Common myeloid progenitor, CD34-positive (primary cell): ENCODE measurements at regions not wholly inside any gene's neighbourhood (a gene's known extent, or its start where the extent isn't known, plus 50 kb on each side); places are given as distances from the start of the nearest gene placed in this dataset.

Source experiments
- CTCF ChIA-PET: fragments of 350-600 bp; sonication (Branson Sonifier 250); formaldehyde crosslinking; loops from one replicate; lab custom pipeline; 2021; ENCODE audit warnings: antibody characterized with exemption; lab: Charles Lee
- POLR2A ChIA-PET: fragments of 350-600 bp; sonication (Branson Sonifier 250); formaldehyde crosslinking; loops from one replicate; lab custom pipeline; 2021; ENCODE audit warnings: antibody characterized with exemption; lab: Charles Lee
- DNase-seq, 3 donors: peaks; one replicate each; pipeline versions ENCODE4 v3.0.0 to v3.0.0-alpha.2; 2013
- H3K27ac ChIP-seq, 2 experiments: 1 replicate in 1 of 2; 2 replicates in 1 of 2; pipeline ENCODE4 v1.7.0; 2013; ENCODE audit warnings: inconsistent platforms in 2 of 2, low read length in 2 of 2, mild to moderate bottlenecking in 2 of 2, low read depth in 1 of 2, moderate library complexity in 1 of 2; ENCODE audit not compliant: severe bottlenecking in 2 of 2, insufficient read depth in 1 of 2, poor library complexity in 1 of 2
- H3K27me3 ChIP-seq, 5 experiments: replicated peaks in 2 of 5; 1 replicate in 3 of 5; 2 replicates in 2 of 5; pipeline versions ENCODE4 v1.6.1 to v1.7.0; 2013; ENCODE audit warnings: low read length in 4 of 5, mild to moderate bottlenecking in 2 of 5, moderate library complexity in 2 of 5, inconsistent platforms in 1 of 5; ENCODE audit not compliant: insufficient read depth in 5 of 5, control insufficient read depth in 4 of 5
- H3K36me3 ChIP-seq, 4 experiments: 1 replicate in 2 of 4; 2 replicates in 2 of 4; pipeline versions ENCODE4 v1.6.1 to v1.7.0; 2013; ENCODE audit warnings: low read length in 3 of 4, control low read depth in 1 of 4, mild to moderate bottlenecking in 1 of 4; ENCODE audit not compliant: control insufficient read depth in 4 of 4, insufficient read depth in 4 of 4
- H3K4me1 ChIP-seq, 4 experiments: 1 replicate in 3 of 4; 2 replicates in 1 of 4; pipeline versions ENCODE4 v1.6.1 to v1.7.1; 2013; ENCODE audit warnings: low read length in 3 of 4, mild to moderate bottlenecking in 3 of 4, control low read depth in 1 of 4, inconsistent platforms in 1 of 4, moderate library complexity in 1 of 4; ENCODE audit not compliant: control insufficient read depth in 4 of 4, insufficient read depth in 4 of 4; ENCODE audit errors: control extremely low read depth in 1 of 4
- H3K4me3 ChIP-seq, 7 experiments: 1 replicate in 4 of 7; 2 replicates in 3 of 7; pipeline versions ENCODE4 v1.5.1 to v1.7.0; 2013; ENCODE audit warnings: mild to moderate bottlenecking in 7 of 7, low read length in 6 of 7, moderate library complexity in 6 of 7, inconsistent platforms in 2 of 7, low read depth in 2 of 7, control low read depth in 1 of 7; ENCODE audit not compliant: insufficient read depth in 4 of 7, control insufficient read depth in 1 of 7; ENCODE audit errors: extremely low read depth in 1 of 7
- H3K9me3 ChIP-seq, 5 experiments: 1 replicate in 4 of 5; 2 replicates in 1 of 5; pipeline versions ENCODE4 v1.6.1 to v1.7.1; 2013; ENCODE audit warnings: low read length in 4 of 5, mild to moderate bottlenecking in 2 of 5, inconsistent platforms in 1 of 5, low read depth in 1 of 5, moderate library complexity in 1 of 5; ENCODE audit not compliant: control insufficient read depth in 4 of 5, insufficient read depth in 2 of 5; ENCODE audit errors: control extremely low read depth in 1 of 5
- WGBS: methylation state at CpG from one replicate; pipeline ENCODE4 v1.1.5; 2013; ENCODE audit not compliant: insufficient coverage; 5-methylcytosine and 5-hydroxymethylcytosine counted together

GRCh38 chr17:63275318-63275970 lies 170.7 kb downstream of the CYB561 start:
- 100% methylated on average over 1 of the region's 1 CpG for WGBS
- CTCF ChIA-PET, result interaction anchor here (1.0 kb wide), 1 partner anchor 78 kb away, joined by 3 read pairs; no protein-coding TSS in a partner anchor

GRCh38 chr17:63275971-63276745 lies 169.9 kb downstream of the CYB561 start:
- H3K4me1 ChIP-seq, result no peaks in the 10 kb centered on the region
- CTCF ChIA-PET, result no interaction called here
- no peaks in the 10 kb centered on the region for H3K27me3 ChIP-seq
- DNase-seq, result no peak
- H3K27ac ChIP-seq, result no peak overlapping the region
- no peak overlapping the region for H3K4me3 ChIP-seq
- POLR2A ChIA-PET, result no interaction called here
- WGBS, result no CpG with 5 or more reads among the region's 2 CpGs
- H3K9me3 ChIP-seq, result peaks cover 0 to 4% (median 0%) of the 10 kb centered on the region in 5 experiments
- H3K36me3 ChIP-seq, result no peaks in the 10 kb centered on the region

More at GRCh38 chr17:63275318-63275970, 170.7 kb downstream of the CYB561 start:
- peak in 2 of 3 donors; percentile 22 to 39 for DNase-seq
- H3K4me1 ChIP-seq, result no peaks in the 10 kb centered on the region
- no peak overlapping the region for H3K4me3 ChIP-seq
- no peak overlapping the region for H3K27ac ChIP-seq
- H3K27me3 ChIP-seq, result no peaks in the 10 kb centered on the region
- H3K9me3 ChIP-seq, result peaks cover 0 to 4% (median 0%) of the 10 kb centered on the region in 5 experiments
- no peaks in the 10 kb centered on the region for H3K36me3 ChIP-seq
- POLR2A ChIA-PET, result no interaction called here

- Histone ChIP-seq H3K27me3 (no peaks in the 10 kb centered on the region), H3K4me1 (no peaks in the 10 kb centered on the region), H3K36me3 (no peaks in the 10 kb centered on the region), H3K4me3 (no peak overlapping the region), H3K9me3 (peaks cover 0 to 6% (median 0%) of the 10 kb centered on the region in 5 experiments), H3K27ac (no peak overlapping the region)
- 100% methylated on average over 1 of the region's 3 CpGs for whole genome bisulfite sequencing
- ChIA-PET CTCF (no interaction called here), POLR2A (no interaction called here)
- DNase-seq, result no peak
Observed at GRCh38 chr17:63276821-63277220, 169.3 kb downstream of the CYB561 start.

- 96% methylated on average over 3 of the region's 3 CpGs for WGBS
- no peaks in the 10 kb centered on the region for H3K4me1 ChIP-seq
- CTCF ChIA-PET, result no interaction called here
- POLR2A ChIA-PET, result no interaction called here
- no peak overlapping the region for H3K27ac ChIP-seq
- H3K36me3 ChIP-seq, result no peaks in the 10 kb centered on the region
- no peak for DNase-seq
- no peaks in the 10 kb centered on the region for H3K27me3 ChIP-seq
- no peak overlapping the region for H3K4me3 ChIP-seq
- H3K9me3 ChIP-seq, result peaks cover 0 to 2% (median 0%) of the 10 kb centered on the region in 5 experiments
Observed at GRCh38 chr17:63277629-63278028, 168.5 kb downstream of the CYB561 start.

GRCh38 chr17:63278728-63279442 lies 167.2 kb downstream of the CYB561 start:
- ChIA-PET CTCF (no interaction called here), POLR2A (no interaction called here)
- Histone ChIP-seq H3K9me3 (peaks cover 0 to 7% (median 0%) of the 10 kb centered on the region in 5 experiments), H3K27ac (no peak overlapping the region), H3K27me3 (no peaks in the 10 kb centered on the region), H3K36me3 (no peaks in the 10 kb centered on the region), H3K4me1 (no peaks in the 10 kb centered on the region), H3K4me3 (no peak overlapping the region)
- WGBS, result 100% methylated on average over 1 of the region's 2 CpGs
- DNase-seq, result no peak

GRCh38 chr17:63279498-63280230 lies 166.4 kb downstream of the CYB561 start:
- Histone ChIP-seq H3K4me3 (no peak overlapping the region), H3K27ac (no peak overlapping the region)
- 100% methylated on average over 2 of the region's 2 CpGs for WGBS

More at GRCh38 chr17:63279498-63280230, 166.4 kb downstream of the CYB561 start:
- POLR2A ChIA-PET, result no interaction called here
- H3K9me3 ChIP-seq, result peaks cover 0 to 11% (median 2%) of the 10 kb centered on the region in 5 experiments
- CTCF ChIA-PET, result no interaction called here
- no peaks in the 10 kb centered on the region for H3K4me1 ChIP-seq
- H3K36me3 ChIP-seq, result no peaks in the 10 kb centered on the region
- no peak for DNase-seq
- no peaks in the 10 kb centered on the region for H3K27me3 ChIP-seq
